HG02798 (cell line): ENCODE measurements at regions not wholly inside any gene's neighbourhood (a gene's known extent, or its start where the extent isn't known, plus 50 kb on each side); places are given as distances from the start of the nearest gene placed in this dataset.

ENCODE experiments used
- ATAC-seq: cut with Tn5 transposase; IDR thresholded peaks from one replicate; pipeline ENCODE4 v1.9.1; 2021; ENCODE audit warnings: mild to moderate bottlenecking; ENCODE audit not compliant: unreplicated experiment, poor library complexity

- no peak for ATAC-seq
Observed at GRCh38 chr5:5085381-5085780, 54.7 kb upstream of the ADAMTS16 start.

- no peak for ATAC-seq
Observed at GRCh38 chr5:5089895-5090649, 50.1 kb upstream of the ADAMTS16 start.
